Dendritic cell treated with granulocyte-macrophage colony-stimulating factor and Interleukin-4, amounts not matched to agents 40 ng/mL and 50 ng/mL, for 4 days (primary cell): ENCODE measurements at regions not wholly inside any gene's neighbourhood (a gene's known extent, or its start where the extent isn't known, plus 50 kb on each side); places are given as distances from the start of the nearest gene placed in this dataset.

Experiments used
- H3K27ac Mint-ChIP-seq: one replicate; pipeline ENCODE4 v1.8.0; 2022; ENCODE audit warnings: mild to moderate bottlenecking, mixed read lengths
- H3K27me3 Mint-ChIP-seq: one replicate; pipeline ENCODE4 v1.8.0; 2022; ENCODE audit warnings: mild to moderate bottlenecking, mixed read lengths
- H3K36me3 Mint-ChIP-seq: one replicate; pipeline ENCODE4 v1.8.0; 2022; ENCODE audit warnings: low read depth, mixed read lengths
- H3K4me1 Mint-ChIP-seq: one replicate; pipeline ENCODE4 v1.8.0; 2022; ENCODE audit warnings: low read depth, mixed read lengths
- H3K4me3 Mint-ChIP-seq: one replicate; pipeline ENCODE4 v1.8.0; 2022; ENCODE audit warnings: mild to moderate bottlenecking, moderate library complexity, mixed read lengths
- H3K9me3 Mint-ChIP-seq: one replicate; pipeline ENCODE4 v1.8.0; 2022; ENCODE audit warnings: mixed read lengths
- intact Hi-C: fragments of 100-400 bp; cut with micrococcal nuclease; formaldehyde crosslinking; loops from one replicate; pipeline ENCODE4 v1.15.0; 2022

GRCh38 chr2:188819792-188820191, 154.4 kb upstream of the COL3A1 start:
- peaks cover 38% of the 10 kb centered on the region for H3K9me3 Mint-ChIP-seq
- H3K4me3 Mint-ChIP-seq, result no peak overlapping the region
- no peaks in the 10 kb centered on the region for H3K27me3 Mint-ChIP-seq
- H3K36me3 Mint-ChIP-seq, result no peaks in the 10 kb centered on the region
- H3K4me1 Mint-ChIP-seq, result no peaks in the 10 kb centered on the region
- H3K27ac Mint-ChIP-seq, result no peak overlapping the region
- intact Hi-C loops, result no loop called here

GRCh38 chr2:188820576-188820975, 153.6 kb upstream of the COL3A1 start:
- H3K27me3 Mint-ChIP-seq, result no peaks in the 10 kb centered on the region

GRCh38 chr2:188824125-188824524, 150.0 kb upstream of the COL3A1 start:
- H3K4me1 Mint-ChIP-seq, result no peaks in the 10 kb centered on the region
- no peaks in the 10 kb centered on the region for H3K36me3 Mint-ChIP-seq
- H3K27me3 Mint-ChIP-seq, result no peaks in the 10 kb centered on the region
- no peak overlapping the region for H3K4me3 Mint-ChIP-seq
- H3K9me3 Mint-ChIP-seq, result peaks cover 28% of the 10 kb centered on the region
- intact Hi-C loops, result no loop called here
- H3K27ac Mint-ChIP-seq, result no peak overlapping the region

More at GRCh38 chr2:188820576-188820975, 153.6 kb upstream of the COL3A1 start:
- H3K27ac Mint-ChIP-seq, result no peak overlapping the region
- peaks cover 38% of the 10 kb centered on the region for H3K9me3 Mint-ChIP-seq
- H3K4me1 Mint-ChIP-seq, result no peaks in the 10 kb centered on the region
- intact Hi-C loops, result no loop called here
- H3K4me3 Mint-ChIP-seq, result no peak overlapping the region
- no peaks in the 10 kb centered on the region for H3K36me3 Mint-ChIP-seq

GRCh38 chr2:188833331-188833730, 140.8 kb upstream of the COL3A1 start:
- Mint-ChIP-seq H3K27ac (no peak overlapping the region), H3K4me3 (no peak overlapping the region), H3K36me3 (no peaks in the 10 kb centered on the region), H3K27me3 (no peaks in the 10 kb centered on the region), H3K9me3 (peaks cover 65% of the 10 kb centered on the region), H3K4me1 (no peaks in the 10 kb centered on the region)
- intact Hi-C loops, result no loop called here

GRCh38 chr2:188833799-188834198, 140.4 kb upstream of the COL3A1 start:
- intact Hi-C loops, result no loop called here

GRCh38 chr2:188835006-188835405, 139.2 kb upstream of the COL3A1 start:
- no peak overlapping the region for H3K4me3 Mint-ChIP-seq
- H3K27me3 Mint-ChIP-seq, result no peaks in the 10 kb centered on the region
- no peaks in the 10 kb centered on the region for H3K36me3 Mint-ChIP-seq
- intact Hi-C loops, result no loop called here
- peaks cover 76% of the 10 kb centered on the region for H3K9me3 Mint-ChIP-seq
- H3K4me1 Mint-ChIP-seq, result no peaks in the 10 kb centered on the region
- no peak overlapping the region for H3K27ac Mint-ChIP-seq

More at GRCh38 chr2:188833799-188834198, 140.4 kb upstream of the COL3A1 start:
- Mint-ChIP-seq H3K9me3 (peaks cover 70% of the 10 kb centered on the region), H3K4me1 (no peaks in the 10 kb centered on the region), H3K4me3 (no peak overlapping the region), H3K27ac (no peak overlapping the region), H3K36me3 (no peaks in the 10 kb centered on the region), H3K27me3 (no peaks in the 10 kb centered on the region)

GRCh38 chr2:188835821-188836220, 138.4 kb upstream of the COL3A1 start:
- H3K36me3 Mint-ChIP-seq, result no peaks in the 10 kb centered on the region
- intact Hi-C loops, result no loop called here
- no peak overlapping the region for H3K4me3 Mint-ChIP-seq
- H3K9me3 Mint-ChIP-seq, result peaks cover 75% of the 10 kb centered on the region
- H3K4me1 Mint-ChIP-seq, result no peaks in the 10 kb centered on the region
- H3K27ac Mint-ChIP-seq, result no peak overlapping the region
- no peaks in the 10 kb centered on the region for H3K27me3 Mint-ChIP-seq

GRCh38 chr2:188845692-188846091, 128.5 kb upstream of the COL3A1 start:
- no peaks in the 10 kb centered on the region for H3K36me3 Mint-ChIP-seq
- H3K9me3 Mint-ChIP-seq, result peaks cover 49% of the 10 kb centered on the region
- H3K27ac Mint-ChIP-seq, result no peak overlapping the region
- no peak overlapping the region for H3K4me3 Mint-ChIP-seq
- no peaks in the 10 kb centered on the region for H3K27me3 Mint-ChIP-seq
- intact Hi-C loops, result no loop called here
- H3K4me1 Mint-ChIP-seq, result no peaks in the 10 kb centered on the region

- Mint-ChIP-seq H3K4me1 (no peaks in the 10 kb centered on the region), H3K9me3 (peaks cover 29% of the 10 kb centered on the region), H3K36me3 (no peaks in the 10 kb centered on the region), H3K4me3 (no peak overlapping the region), H3K27ac (no peak overlapping the region), H3K27me3 (no peaks in the 10 kb centered on the region)
- intact Hi-C loops, result no loop called here
These were observed 125.2 kb upstream of the COL3A1 start for GRCh38 chr2:188848887-188849435.

GRCh38 chr2:188850786-188851185, 123.4 kb upstream of the COL3A1 start:
- Mint-ChIP-seq H3K4me1 (no peaks in the 10 kb centered on the region), H3K9me3 (peaks cover 32% of the 10 kb centered on the region), H3K4me3 (no peak overlapping the region), H3K27me3 (no peaks in the 10 kb centered on the region), H3K27ac (no peak overlapping the region), H3K36me3 (no peaks in the 10 kb centered on the region)
- intact Hi-C loops, result no loop called here

GRCh38 chr2:188851311-188851710, 122.9 kb upstream of the COL3A1 start:
- H3K4me3 Mint-ChIP-seq, result no peak overlapping the region
- no peak overlapping the region for H3K27ac Mint-ChIP-seq
- peaks cover 32% of the 10 kb centered on the region for H3K9me3 Mint-ChIP-seq
- no peaks in the 10 kb centered on the region for H3K36me3 Mint-ChIP-seq
- intact Hi-C loops, result no loop called here
- no peaks in the 10 kb centered on the region for H3K4me1 Mint-ChIP-seq
- no peaks in the 10 kb centered on the region for H3K27me3 Mint-ChIP-seq

GRCh38 chr2:188851826-188852225, 122.3 kb upstream of the COL3A1 start:
- Mint-ChIP-seq H3K4me3 (no peak overlapping the region), H3K27ac (no peak overlapping the region), H3K36me3 (no peaks in the 10 kb centered on the region), H3K27me3 (no peaks in the 10 kb centered on the region), H3K4me1 (no peaks in the 10 kb centered on the region), H3K9me3 (peaks cover 32% of the 10 kb centered on the region)
- intact Hi-C loops, result no loop called here

- Mint-ChIP-seq H3K4me3 (no peak overlapping the region), H3K4me1 (no peaks in the 10 kb centered on the region), H3K36me3 (no peaks in the 10 kb centered on the region), H3K27me3 (no peaks in the 10 kb centered on the region), H3K27ac (no peak overlapping the region), H3K9me3 (peaks cover 36% of the 10 kb centered on the region)
- intact Hi-C loops, result no loop called here
These were observed 121.4 kb upstream of the COL3A1 start for GRCh38 chr2:188852772-188853171.

GRCh38 chr2:188853307-188853706, 120.9 kb upstream of the COL3A1 start:
- intact Hi-C loops, result no loop called here
- Mint-ChIP-seq H3K9me3 (peaks cover 35% of the 10 kb centered on the region), H3K27ac (no peak overlapping the region), H3K4me1 (no peaks in the 10 kb centered on the region), H3K4me3 (no peak overlapping the region), H3K36me3 (no peaks in the 10 kb centered on the region), H3K27me3 (no peaks in the 10 kb centered on the region)

- H3K9me3 Mint-ChIP-seq, result peaks cover 59% of the 10 kb centered on the region
- no peaks in the 10 kb centered on the region for H3K36me3 Mint-ChIP-seq
- H3K27ac Mint-ChIP-seq, result no peak overlapping the region
- intact Hi-C loops, result no loop called here
- H3K27me3 Mint-ChIP-seq, result no peaks in the 10 kb centered on the region
- no peak overlapping the region for H3K4me3 Mint-ChIP-seq
- H3K4me1 Mint-ChIP-seq, result no peaks in the 10 kb centered on the region
These were observed 108.5 kb upstream of the COL3A1 start for GRCh38 chr2:188865681-188866080.
